HepG2 (cell line): ENCODE measurements at regions not wholly inside any gene's neighbourhood (a gene's known extent, or its start where the extent isn't known, plus 50 kb on each side); places are given as distances from the start of the nearest gene placed in this dataset.

ENCODE experiments used
- ARID3A ChIP-seq: IDR thresholded peaks from 2 replicates; pipeline ENCODE4 v1.6.1; 2012; ENCODE audit warnings: low read depth, low read length, improper control_type of control experiment
- CEBPG ChIP-seq: IDR thresholded peaks from 2 replicates; pipeline ENCODE4 v1.6.1; 2016
- CTCF ChIP-seq: sonication (generic); formaldehyde crosslinking; IDR thresholded peaks from 2 replicates; pipeline ENCODE4 v1.5.0; 2020; ENCODE audit warnings: mild to moderate bottlenecking, missing genetic modification reagents, moderate library complexity
- PAXIP1 ChIP-seq: sonication (generic); formaldehyde crosslinking; conservative IDR thresholded peaks from 2 replicates; pipeline ENCODE4 v1.4.0; 2020; ENCODE audit warnings: mild to moderate bottlenecking, missing genetic modification reagents, moderate library complexity
- PHB2 ChIP-seq: fragments of 450-650 bp; IDR thresholded peaks from 2 replicates; pipeline ENCODE4 v1.6.1; 2018; ENCODE audit not compliant: partially characterized antibody
- RELA ChIP-seq: sonication (generic); formaldehyde crosslinking; IDR thresholded peaks from 2 replicates; pipeline ENCODE4 v1.4.0; 2020; ENCODE audit warnings: missing genetic modification reagents
- TAF1 ChIP-seq: sonication (generic); formaldehyde crosslinking; IDR thresholded peaks from 2 replicates; pipeline ENCODE4 v1.4.0; 2020; ENCODE audit warnings: missing genetic modification reagents
- TCF12 ChIP-seq, 2 experiments: fragments of 450-650 bp in 1 of 2; sonication (generic) in 1 of 2; formaldehyde crosslinking in 1 of 2; IDR thresholded peaks; 2 replicates each; pipeline versions ENCODE4 v1.6.1 to v1.8.0; 2017 to 2022; ENCODE audit warnings: antibody characterized with exemption in 1 of 2, mild to moderate bottlenecking in 1 of 2, missing genetic modification reagents in 1 of 2, moderate library complexity in 1 of 2
- TOE1 ChIP-seq: sonication (generic); formaldehyde crosslinking; IDR thresholded peaks from 2 replicates; pipeline ENCODE4 v1.4.0; 2020; ENCODE audit warnings: mild to moderate bottlenecking, missing genetic modification reagents
- ZBTB39 ChIP-seq: sonication (generic); formaldehyde crosslinking; IDR thresholded peaks from 2 replicates; pipeline ENCODE4 v1.5.0; 2020; ENCODE audit warnings: missing genetic modification reagents
- ZNF256 ChIP-seq: sonication (generic); formaldehyde crosslinking; conservative IDR thresholded peaks from 2 replicates; pipeline ENCODE4 v1.4.0; 2020; ENCODE audit warnings: missing genetic modification reagents
- ZNF800 ChIP-seq: sonication (generic); formaldehyde crosslinking; IDR thresholded peaks from 2 replicates; pipeline ENCODE4 v1.4.0; 2020; ENCODE audit warnings: missing genetic modification reagents

- no peak for TF ChIP-seq CTCF (CRISPR knock-in tag)
- no peak for TF ChIP-seq CEBPG (CRISPR knock-in tag)
- TF ChIP-seq PAXIP1: no peak
- no peak for TF ChIP-seq TCF12 (IDR thresholded peaks at IDR 0.05)
- TF ChIP-seq TCF12 (CRISPR knock-in tag; IDR thresholded peaks at IDR 0.05): no peak
- no peak for TF ChIP-seq ARID3A
- TF ChIP-seq ZBTB39 (CRISPR knock-in tag): no peak
- TF ChIP-seq ZNF800: no peak
- TF ChIP-seq RELA (CRISPR knock-in tag): no peak
- TF ChIP-seq TAF1: no peak
- no peak for TF ChIP-seq ZNF256 (CRISPR knock-in tag)
- TF ChIP-seq TOE1 (CRISPR knock-in tag): no peak
- no peak for TF ChIP-seq PHB2
These were observed 176.5 kb downstream of the HS3ST1 start for GRCh38 chr4:11252149-11252548.
